SK-N-SH (cell line): ENCODE measurements at regions not wholly inside any gene's neighbourhood (a gene's known extent, or its start where the extent isn't known, plus 50 kb on each side); places are given as distances from the start of the nearest gene placed in this dataset.
A peak's percentile ranks its signal among the peaks of the same experiment; 100 is the strongest.

ENCODE experiments used
- CTCF ChIA-PET: fragments of 300-600, 350-600 bp; formaldehyde crosslinking; extraction: SDS; loops from one replicate; lab custom pipeline; 2021; lab: Yijun Ruan, JAX
- POLR2A ChIA-PET: fragments of 350-600 bp; sonication (Branson Sonifier 250); formaldehyde crosslinking; extraction: SDS; loops from one replicate; lab custom pipeline; 2020; ENCODE audit warnings: antibody characterized with exemption, inconsistent platforms; lab: Yijun Ruan, JAX
- DNase-seq: peaks from one replicate; pipeline ENCODE4 v3.0.0; 2012
- H2AFZ ChIP-seq: fragments of 200-600 bp; sonication (generic); 2 replicates; pipeline ENCODE4 v1.8.1; 2016; ENCODE audit warnings: antibody characterized with exemption, mild to moderate bottlenecking, low read depth
- H3F3A ChIP-seq: fragments of 200-600 bp; sonication (generic); replicated peaks from 2 replicates; pipeline ENCODE3; 2016; ENCODE audit warnings: antibody characterized with exemption, mild to moderate bottlenecking; ENCODE audit not compliant: insufficient read depth
- H3K27ac ChIP-seq, 2 experiments: fragments of 200-500 bp in 1 of 2; fragments of 200-600 bp in 1 of 2; sonication (Bioruptor generic) in 1 of 2; sonication (generic), shearing (Covaris generic) in 1 of 2; 2 replicates each; pipeline versions ENCODE4 v1.5.1 to v1.6.1; 2014 to 2016; ENCODE audit warnings: low read depth in 2 of 2, inconsistent platforms in 1 of 2, low read length in 1 of 2, mild to moderate bottlenecking in 1 of 2, mixed read lengths in 1 of 2
- H3K27me3 ChIP-seq: fragments of 200-600 bp; sonication (generic), shearing (Covaris generic); 2 replicates; pipeline ENCODE4 v1.6.1; 2016; ENCODE audit warnings: mixed run types; ENCODE audit not compliant: insufficient read depth
- H3K36me3 ChIP-seq, 2 experiments: fragments of 200-500 bp in 1 of 2; fragments of 200-600 bp in 1 of 2; sonication (Bioruptor generic) in 1 of 2; sonication (generic) in 1 of 2; replicated peaks in 1 of 2; 2 replicates each; pipeline versions ENCODE3 to v1.5.1; 2014 to 2016; ENCODE audit warnings: low read length in 1 of 2, mild to moderate bottlenecking in 1 of 2; ENCODE audit not compliant: insufficient read depth in 2 of 2, control insufficient read depth in 1 of 2
- H3K4me1 ChIP-seq, 2 experiments: fragments of 200-500 bp in 1 of 2; fragments of 200-600 bp in 1 of 2; sonication (Bioruptor generic) in 1 of 2; sonication (generic), shearing (Covaris generic) in 1 of 2; 2 replicates each; pipeline versions ENCODE4 v1.5.1 to v1.6.1; 2014 to 2016; ENCODE audit warnings: low read depth in 1 of 2, low read length in 1 of 2, mixed run types in 1 of 2; ENCODE audit not compliant: insufficient read depth in 2 of 2, control insufficient read depth in 1 of 2
- H3K4me2 ChIP-seq: fragments of 200-600 bp; sonication (generic), shearing (Covaris generic); 2 replicates; pipeline ENCODE4 v1.6.1; 2017; ENCODE audit warnings: mixed run types
- H3K4me3 ChIP-seq, 2 experiments: fragments of 200-500 bp in 1 of 2; fragments of 200-600 bp in 1 of 2; sonication (Bioruptor generic) in 1 of 2; sonication (generic), shearing (Covaris generic) in 1 of 2; 2 replicates each; pipeline versions ENCODE4 v1.5.1 to v1.8.1; 2014 to 2016; ENCODE audit warnings: low read depth in 2 of 2, inconsistent platforms in 1 of 2, low read length in 1 of 2, mild to moderate bottlenecking in 1 of 2, mixed read lengths in 1 of 2, moderate library complexity in 1 of 2
- H3K79me2 ChIP-seq: fragments of 200-600 bp; sonication (generic); 2 replicates; pipeline ENCODE4 v1.8.1; 2017; ENCODE audit warnings: mild to moderate bottlenecking; ENCODE audit not compliant: insufficient read depth
- H3K9ac ChIP-seq: fragments of 200-600 bp; sonication (generic); 2 replicates; pipeline ENCODE4 v1.6.1; 2017; ENCODE audit warnings: mixed run types
- H3K9me2 ChIP-seq: fragments of 200-600 bp; sonication (generic); 2 replicates; pipeline ENCODE4 v1.6.1; 2017; ENCODE audit warnings: mixed run types
- H3K9me3 ChIP-seq: fragments of 200-600 bp; sonication (generic); 2 replicates; pipeline ENCODE4 v1.6.1; 2017; ENCODE audit warnings: mixed run types, mild to moderate bottlenecking, moderate library complexity
- H4K20me1 ChIP-seq: fragments of 200-600 bp; sonication (generic); 2 replicates; pipeline ENCODE4 v1.6.1; 2017; ENCODE audit warnings: mild to moderate bottlenecking, mixed run types; ENCODE audit not compliant: insufficient read depth
- GABPA ChIP-seq: IDR thresholded peaks from 2 replicates; pipeline ENCODE4 v1.4.0; 2012; ENCODE audit warnings: low read depth, mild to moderate bottlenecking
- GATA2 ChIP-seq: sonication (generic); formaldehyde crosslinking; IDR thresholded peaks from 2 replicates; pipeline ENCODE4 v1.5.0; 2020; ENCODE audit warnings: mild to moderate bottlenecking, missing genetic modification reagents
- MXI1 ChIP-seq: IDR thresholded peaks from 2 replicates; pipeline ENCODE4 v1.6.1; 2012; ENCODE audit warnings: mild to moderate bottlenecking, low read depth, low read length, improper control_type of control experiment
- NFIC ChIP-seq: IDR thresholded peaks from 2 replicates; pipeline ENCODE4 v1.4.0; 2012; ENCODE audit warnings: borderline replicate concordance
- RCOR1 ChIP-seq: fragments of 150-350 bp; IDR thresholded peaks from 2 replicates; pipeline ENCODE4 v1.6.1; 2017; ENCODE audit warnings: antibody characterized with exemption, low read length
- RFX5 ChIP-seq: IDR thresholded peaks from 2 replicates; pipeline ENCODE4 v1.6.1; 2012; ENCODE audit warnings: mild to moderate bottlenecking, improper control_type of control experiment, low read length
- WGBS: methylation state at CpG from one replicate; pipeline ENCODE4 v1.1.6; 2017; ENCODE audit warnings: low lambda C conversion rate; 5-methylcytosine and 5-hydroxymethylcytosine counted together
- TF ChIP-seq, protein P1 (sequence below): IDR thresholded peaks from 2 replicates; pipeline ENCODE4; 2012
- TF ChIP-seq, protein P2 (sequence below): IDR thresholded peaks from 2 replicates; pipeline ENCODE4 v1.4.0; 2012; ENCODE audit warnings: low read depth, borderline replicate concordance
- TF ChIP-seq, protein P3 (sequence below): IDR thresholded peaks from 2 replicates; pipeline ENCODE4 v1.4.0; 2012; ENCODE audit warnings: low read depth, borderline replicate concordance
- TF ChIP-seq, protein P4 (sequence below): fragments of 200-600 bp; sonication (generic); IDR thresholded peaks from 2 replicates; pipeline ENCODE4 v1.6.1; 2017; ENCODE audit warnings: antibody characterized with exemption, mild to moderate bottlenecking, moderate library complexity

DNA sequence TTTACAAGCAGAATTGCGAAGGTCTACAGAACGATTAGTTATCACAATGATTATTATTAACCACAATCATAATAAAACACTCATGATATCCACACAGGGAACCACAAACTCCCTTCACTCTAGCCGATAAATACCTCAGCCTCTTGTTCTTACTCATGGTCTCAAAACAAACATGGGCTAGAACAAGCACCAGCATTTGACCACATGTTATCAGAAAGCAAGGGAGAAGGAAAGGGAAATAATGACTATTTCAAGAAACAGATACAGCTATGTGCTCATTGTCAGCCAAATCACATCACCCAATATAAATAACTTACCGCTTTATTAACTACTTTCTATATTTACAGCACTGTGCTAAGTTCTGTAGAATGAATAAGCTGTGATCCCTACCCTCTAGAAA lies 663.2 kb upstream of the HTR2C start:
- no peak overlapping the region for H3K4me2 ChIP-seq
- H3K9ac ChIP-seq, result no peak overlapping the region
- no peaks in the 10 kb centered on the region for H3K9me2 ChIP-seq
- no peaks in the 10 kb centered on the region for H3F3A ChIP-seq
- DNase-seq, result no peak
- WGBS, result 32% methylated on average over 4 of the region's 4 CpGs
- POLR2A ChIA-PET, result no interaction called here
- no peaks in the 10 kb centered on the region for H3K9me3 ChIP-seq
- H3K4me3 ChIP-seq, result no peak overlapping the region
- TF ChIP-seq, protein P1, sequence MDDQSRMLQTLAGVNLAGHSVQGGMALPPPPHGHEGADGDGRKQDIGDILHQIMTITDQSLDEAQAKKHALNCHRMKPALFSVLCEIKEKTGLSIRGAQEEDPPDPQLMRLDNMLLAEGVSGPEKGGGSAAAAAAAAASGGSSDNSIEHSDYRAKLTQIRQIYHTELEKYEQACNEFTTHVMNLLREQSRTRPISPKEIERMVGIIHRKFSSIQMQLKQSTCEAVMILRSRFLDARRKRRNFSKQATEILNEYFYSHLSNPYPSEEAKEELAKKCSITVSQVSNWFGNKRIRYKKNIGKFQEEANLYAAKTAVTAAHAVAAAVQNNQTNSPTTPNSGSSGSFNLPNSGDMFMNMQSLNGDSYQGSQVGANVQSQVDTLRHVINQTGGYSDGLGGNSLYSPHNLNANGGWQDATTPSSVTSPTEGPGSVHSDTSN, result no peak
- TF ChIP-seq, protein P2, sequence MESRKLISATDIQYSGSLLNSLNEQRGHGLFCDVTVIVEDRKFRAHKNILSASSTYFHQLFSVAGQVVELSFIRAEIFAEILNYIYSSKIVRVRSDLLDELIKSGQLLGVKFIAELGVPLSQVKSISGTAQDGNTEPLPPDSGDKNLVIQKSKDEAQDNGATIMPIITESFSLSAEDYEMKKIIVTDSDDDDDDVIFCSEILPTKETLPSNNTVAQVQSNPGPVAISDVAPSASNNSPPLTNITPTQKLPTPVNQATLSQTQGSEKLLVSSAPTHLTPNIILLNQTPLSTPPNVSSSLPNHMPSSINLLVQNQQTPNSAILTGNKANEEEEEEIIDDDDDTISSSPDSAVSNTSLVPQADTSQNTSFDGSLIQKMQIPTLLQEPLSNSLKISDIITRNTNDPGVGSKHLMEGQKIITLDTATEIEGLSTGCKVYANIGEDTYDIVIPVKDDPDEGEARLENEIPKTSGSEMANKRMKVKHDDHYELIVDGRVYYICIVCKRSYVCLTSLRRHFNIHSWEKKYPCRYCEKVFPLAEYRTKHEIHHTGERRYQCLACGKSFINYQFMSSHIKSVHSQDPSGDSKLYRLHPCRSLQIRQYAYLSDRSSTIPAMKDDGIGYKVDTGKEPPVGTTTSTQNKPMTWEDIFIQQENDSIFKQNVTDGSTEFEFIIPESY, result no peak
- TF ChIP-seq, all 33 proteins: peak for 0
- Histone ChIP-seq H4K20me1 (no peaks in the 10 kb centered on the region), H2AFZ (no peak overlapping the region), H3K4me1 (no peaks in the 10 kb centered on the region), H3K79me2 (no peaks in the 10 kb centered on the region), H3K36me3 (no peaks in the 10 kb centered on the region), H3K27me3 (no peaks in the 10 kb centered on the region; the same call in none of the 2 replicates), H3K27ac (no peak overlapping the region)
- CTCF ChIA-PET, result no interaction called here

DNA sequence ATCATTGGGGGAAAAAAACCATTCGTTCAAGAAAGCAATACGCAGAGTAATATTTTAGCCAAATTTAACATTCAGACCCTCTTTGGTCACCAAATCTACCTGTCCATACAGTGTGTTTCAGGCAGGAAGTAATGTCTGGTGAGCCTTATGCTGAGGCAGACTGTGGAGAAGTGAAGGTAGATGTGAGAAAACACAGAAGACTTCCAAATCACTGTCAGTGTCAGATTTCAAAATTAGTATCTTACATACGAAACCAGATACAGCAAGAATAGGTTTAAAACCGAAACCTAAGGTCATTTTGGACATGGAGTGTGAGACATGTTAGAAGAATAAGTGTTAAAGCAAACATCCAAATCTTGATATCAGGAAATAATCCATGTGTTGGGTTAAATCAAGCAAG lies 664.5 kb upstream of the HTR2C start:
- Histone ChIP-seq H4K20me1 (no peaks in the 10 kb centered on the region), H3K9me2 (no peaks in the 10 kb centered on the region), H3K4me1 (no peaks in the 10 kb centered on the region), H3K27ac (no peak overlapping the region), H3K36me3 (no peaks in the 10 kb centered on the region), H3K79me2 (no peaks in the 10 kb centered on the region), H3K9ac (no peak overlapping the region), H3K4me3 (no peak overlapping the region), H3K27me3 (no peaks in the 10 kb centered on the region; the same call in none of the 2 replicates), H2AFZ (no peak overlapping the region), H3F3A (no peaks in the 10 kb centered on the region), H3K4me2 (no peak overlapping the region), H3K9me3 (no peaks in the 10 kb centered on the region)
- ChIA-PET POLR2A (no interaction called here), CTCF (no interaction called here)
- TF ChIP-seq, protein P3, sequence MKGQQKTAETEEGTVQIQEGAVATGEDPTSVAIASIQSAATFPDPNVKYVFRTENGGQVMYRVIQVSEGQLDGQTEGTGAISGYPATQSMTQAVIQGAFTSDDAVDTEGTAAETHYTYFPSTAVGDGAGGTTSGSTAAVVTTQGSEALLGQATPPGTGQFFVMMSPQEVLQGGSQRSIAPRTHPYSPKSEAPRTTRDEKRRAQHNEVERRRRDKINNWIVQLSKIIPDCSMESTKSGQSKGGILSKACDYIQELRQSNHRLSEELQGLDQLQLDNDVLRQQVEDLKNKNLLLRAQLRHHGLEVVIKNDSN, result no peak
- no peak for DNase-seq
- 32% methylated on average over 4 of the region's 4 CpGs for WGBS

DNA sequence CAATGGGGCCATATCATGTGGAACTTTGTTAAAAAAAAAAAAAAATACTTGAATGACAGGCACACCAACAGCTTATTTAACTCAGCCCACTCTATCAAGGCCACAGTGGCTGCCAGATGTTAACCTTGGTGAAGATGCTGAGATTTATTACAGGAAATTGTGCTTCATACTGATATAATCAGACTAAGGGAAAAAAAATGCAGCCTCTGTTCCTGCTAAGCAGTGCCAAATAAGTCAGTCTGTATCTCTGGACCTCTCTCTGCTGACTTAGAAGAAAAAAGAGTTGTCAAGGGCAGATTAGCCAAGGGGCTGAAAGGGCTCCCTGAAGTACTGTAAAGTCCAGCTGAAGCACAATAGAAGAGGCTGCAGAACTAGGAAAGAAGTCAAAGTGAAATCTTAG lies 677.7 kb upstream of the HTR2C start:
- ChIA-PET CTCF (no interaction called here), POLR2A (no interaction called here)
- DNase-seq, result peak; percentile 27

More for the DNA sequence above, 677.7 kb upstream of the HTR2C start:
- Histone ChIP-seq H3K27me3 (no peaks in the 10 kb centered on the region), H3K4me3 (no peak overlapping the region), H3K9me3 (no peaks in the 10 kb centered on the region), H3K79me2 (no peaks in the 10 kb centered on the region), H3K9ac (no peak overlapping the region), H2AFZ (no peak overlapping the region), H3K27ac (no peak overlapping the region), H3F3A (no peaks in the 10 kb centered on the region), H3K36me3 (no peaks in the 10 kb centered on the region), H3K4me2 (no peak overlapping the region), H4K20me1 (no peaks in the 10 kb centered on the region), H3K4me1 (no peaks in the 10 kb centered on the region; a peak in 1 of 4 replicates), H3K9me2 (no peaks in the 10 kb centered on the region)
- no peak for TF ChIP-seq MXI1
- TF ChIP-seq, protein P4, sequence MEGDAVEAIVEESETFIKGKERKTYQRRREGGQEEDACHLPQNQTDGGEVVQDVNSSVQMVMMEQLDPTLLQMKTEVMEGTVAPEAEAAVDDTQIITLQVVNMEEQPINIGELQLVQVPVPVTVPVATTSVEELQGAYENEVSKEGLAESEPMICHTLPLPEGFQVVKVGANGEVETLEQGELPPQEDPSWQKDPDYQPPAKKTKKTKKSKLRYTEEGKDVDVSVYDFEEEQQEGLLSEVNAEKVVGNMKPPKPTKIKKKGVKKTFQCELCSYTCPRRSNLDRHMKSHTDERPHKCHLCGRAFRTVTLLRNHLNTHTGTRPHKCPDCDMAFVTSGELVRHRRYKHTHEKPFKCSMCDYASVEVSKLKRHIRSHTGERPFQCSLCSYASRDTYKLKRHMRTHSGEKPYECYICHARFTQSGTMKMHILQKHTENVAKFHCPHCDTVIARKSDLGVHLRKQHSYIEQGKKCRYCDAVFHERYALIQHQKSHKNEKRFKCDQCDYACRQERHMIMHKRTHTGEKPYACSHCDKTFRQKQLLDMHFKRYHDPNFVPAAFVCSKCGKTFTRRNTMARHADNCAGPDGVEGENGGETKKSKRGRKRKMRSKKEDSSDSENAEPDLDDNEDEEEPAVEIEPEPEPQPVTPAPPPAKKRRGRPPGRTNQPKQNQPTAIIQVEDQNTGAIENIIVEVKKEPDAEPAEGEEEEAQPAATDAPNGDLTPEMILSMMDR, result no peak
- no peak for TF ChIP-seq NFIC
- no peak for TF ChIP-seq GABPA
- TF ChIP-seq GATA2 (CRISPR knock-in tag), result no peak
- TF ChIP-seq, protein P1, result 0 out of 2 replicates have a peak, but pooled peaks have one; percentile 9
- no peak for TF ChIP-seq RFX5
- no peak; the same call in 1 of the 2 replicates for TF ChIP-seq RCOR1
